Body of pancreas (tissue), 4 donors: ENCODE measurements at regions not wholly inside any gene's neighbourhood (a gene's known extent, or its start where the extent isn't known, plus 50 kb on each side); places are given as distances from the start of the nearest gene placed in this dataset.

ENCODE experiments used
- ATAC-seq: fragments of 150-250 bp; one replicate; pipeline ENCODE4 v1.9.1; 2016
- DNase-seq, 4 donors: peaks; one replicate each; pipeline ENCODE4 v3.0.0-alpha.2; 2019
- H3K27ac ChIP-seq, 4 donors: fragments of 200-600 bp; sonication (generic); 1 replicate in 3 of 4; 2 replicates in 1 of 4; pipeline versions ENCODE4 v1.5.1 to v1.6.1; 2016 to 2019; ENCODE audit warnings: mild to moderate bottlenecking in 1 of 4, mixed read lengths in 1 of 4, moderate library complexity in 1 of 4
- H3K27me3 ChIP-seq, 2 donors: fragments of 200-600 bp; sonication (generic); one replicate each; pipeline ENCODE4 v1.6.0; 2016; ENCODE audit warnings: mild to moderate bottlenecking in 1 of 2
- H3K36me3 ChIP-seq, 2 donors: fragments of 200-600 bp; sonication (generic); replicated peaks in 1 of 2; 2 replicates each; pipeline ENCODE4 v1.5.1; 2016; ENCODE audit warnings: low read depth in 2 of 2; ENCODE audit not compliant: insufficient read depth in 1 of 2
- H3K4me1 ChIP-seq: fragments of 200-600 bp; sonication (generic); one replicate; pipeline ENCODE4 v1.6.0; 2016
- H3K4me3 ChIP-seq, 2 donors: fragments of 200-600 bp; sonication (generic); 1 replicate in 1 of 2; 2 replicates in 1 of 2; pipeline ENCODE4 v1.5.1; 2016 to 2019
- H3K9me3 ChIP-seq, 3 donors: fragments of 200-600 bp; sonication (generic); 1 replicate in 2 of 3; 2 replicates in 1 of 3; pipeline ENCODE4 v1.5.1; 2016
- CTCF ChIP-seq, 7 experiments: fragments of 450-650 bp in 4 of 7; fragments of 200-600 bp in 3 of 7; sonication (generic) in 3 of 7; IDR thresholded peaks; one replicate each; pipeline ENCODE4 v1.5.1; 2016 to 2019; ENCODE audit warnings: antibody characterized with exemption in 7 of 7
- POLR2A ChIP-seq, 3 donors: fragments of 450-650 bp; IDR thresholded peaks; one replicate each; pipeline ENCODE4 v1.6.1; 2016; ENCODE audit warnings: antibody characterized with exemption in 3 of 3, mild to moderate bottlenecking in 2 of 3
- WGBS, 2 donors: methylation state at CpG; one replicate each; pipeline ENCODE4 v1.1.5; 2017; 5-methylcytosine and 5-hydroxymethylcytosine counted together
- intact Hi-C: fragments of 100-400 bp; cut with DNase I; formaldehyde crosslinking; loops from one replicate; pipeline ENCODE4 v1.15.1; 2023

GRCh38 chr13:72104656-72105180, 237.7 kb upstream of the DACH1 start:
- peak in 3 of 4 donors; percentile 10 to 38 (median 13) for DNase-seq
- intact Hi-C loops: no loop called here
- H3K36me3 ChIP-seq: no peaks in the 10 kb centered on the region
- H3K9me3 ChIP-seq: no peaks in the 10 kb centered on the region
- no peak overlapping the region for H3K4me3 ChIP-seq
- WGBS, 2 donors: 81 to 94% methylated on average over 1 of the region's 1 CpG
- ATAC-seq: peak; percentile 87
- TF ChIP-seq POLR2A (IDR thresholded peaks at IDR 0.05): no peak
- TF ChIP-seq CTCF (IDR thresholded peaks at IDR 0.05): no peak
- no peaks in the 10 kb centered on the region for H3K4me1 ChIP-seq
- no peak overlapping the region for H3K27ac ChIP-seq
- H3K27me3 ChIP-seq: no peaks in the 10 kb centered on the region

GRCh38 chr13:72101768-72102400, 234.9 kb upstream of the DACH1 start:
- H3K27ac ChIP-seq: no peak overlapping the region
- WGBS, 2 donors: 62 to 86% methylated on average over 3 of the region's 3 CpGs
- DNase-seq: no peak
- no peaks in the 10 kb centered on the region for H3K36me3 ChIP-seq
- no peaks in the 10 kb centered on the region for H3K9me3 ChIP-seq
- H3K4me1 ChIP-seq: no peaks in the 10 kb centered on the region
- no peak overlapping the region for H3K4me3 ChIP-seq
- no peak for ATAC-seq
- no peaks in the 10 kb centered on the region for H3K27me3 ChIP-seq
- intact Hi-C loops: no loop called here
- no peak for TF ChIP-seq POLR2A (IDR thresholded peaks at IDR 0.05)
- no peak for TF ChIP-seq CTCF (IDR thresholded peaks at IDR 0.05)

- ATAC-seq: no peak
- Histone ChIP-seq H3K4me1 (no peaks in the 10 kb centered on the region), H3K9me3 (no peaks in the 10 kb centered on the region), H3K27me3 (no peaks in the 10 kb centered on the region), H3K4me3 (no peak overlapping the region), H3K27ac (no peak overlapping the region), H3K36me3 (no peaks in the 10 kb centered on the region)
- intact Hi-C loops: no loop called here
- WGBS, 2 donors: 49 to 50% methylated on average over 2 of the region's 2 CpGs
- TF ChIP-seq POLR2A (IDR thresholded peaks at IDR 0.05) (no peak), CTCF (IDR thresholded peaks at IDR 0.05) (no peak)
- no peak for DNase-seq
Observed at GRCh38 chr13:72100339-72100738, 233.3 kb upstream of the DACH1 start.

GRCh38 chr13:72097568-72097967, 230.6 kb upstream of the DACH1 start:
- H3K4me3 ChIP-seq: no peak overlapping the region
- no peak for ATAC-seq
- no peaks in the 10 kb centered on the region for H3K9me3 ChIP-seq
- TF ChIP-seq CTCF (IDR thresholded peaks at IDR 0.05) (no peak), POLR2A (IDR thresholded peaks at IDR 0.05) (no peak)
- intact Hi-C loops: no loop called here
- no peaks in the 10 kb centered on the region for H3K4me1 ChIP-seq
- no peak overlapping the region for H3K27ac ChIP-seq
- H3K36me3 ChIP-seq: no peaks in the 10 kb centered on the region
- H3K27me3 ChIP-seq: no peaks in the 10 kb centered on the region
- no peak for DNase-seq

GRCh38 chr13:72093262-72093661, 226.3 kb upstream of the DACH1 start:
- Histone ChIP-seq H3K4me3 (no peak overlapping the region), H3K27me3 (no peaks in the 10 kb centered on the region), H3K4me1 (no peaks in the 10 kb centered on the region), H3K36me3 (no peaks in the 10 kb centered on the region), H3K27ac (no peak overlapping the region), H3K9me3 (no peaks in the 10 kb centered on the region)
- TF ChIP-seq CTCF (IDR thresholded peaks at IDR 0.05) (no peak), POLR2A (IDR thresholded peaks at IDR 0.05) (no peak)
- DNase-seq (no peak), ATAC-seq (no peak)
- 89 to 91% methylated on average over 2 of the region's 2 CpGs for WGBS, 2 donors
- intact Hi-C loops: no loop called here
